IMR-90 (cell line): ENCODE measurements at regions not wholly inside any gene's neighbourhood (a gene's known extent, or its start where the extent isn't known, plus 50 kb on each side); places are given as distances from the start of the nearest gene placed in this dataset.

Experiments
- ATAC-seq: fragments of 200-7000 bp; cut with Tn5 transposase; 2 replicates; pipeline ENCODE4 v1.9.1; 2020; ENCODE audit warnings: low read depth, mild to moderate bottlenecking, moderate library complexity
- BruUV-seq: library from RNA; stranded (reverse); fragments of 400-500 nt; replicated peaks from 2 replicates; lab custom pipeline; 2021; lab: Mats Ljungman, UMichigan
- CTCF ChIA-PET: fragments of 300-600 bp; formaldehyde crosslinking; extraction: SDS; loops from one replicate; lab custom pipeline; 2021; ENCODE audit warnings: antibody characterized with exemption; lab: Yijun Ruan, JAX
- POLR2A ChIA-PET: fragments of 300-600 bp; sonication (Branson Sonifier 250); formaldehyde crosslinking; loops from one replicate; lab custom pipeline; 2022; ENCODE audit warnings: antibody characterized with exemption; ENCODE audit not compliant: unreplicated experiment; lab: Charles Lee
- DNase-seq: peaks from one replicate; pipeline ENCODE4 v3.0.0; 2013
- H2AFZ ChIP-seq: replicated peaks from 2 replicates; pipeline ENCODE3; 2013; ENCODE audit warnings: low read length, mild to moderate bottlenecking; ENCODE audit not compliant: poor library complexity
- H2AK5ac ChIP-seq: 2 replicates; pipeline ENCODE4 v1.6.1; 2013; ENCODE audit warnings: low read depth, low read length, inconsistent platforms
- H2AK9ac ChIP-seq: replicated peaks from 2 replicates; pipeline ENCODE3; 2013; ENCODE audit warnings: mild to moderate bottlenecking, low read depth, low read length, moderate library complexity; ENCODE audit not compliant: poor library complexity
- H2BK120ac ChIP-seq: 2 replicates; pipeline ENCODE4 v1.6.1; 2013; ENCODE audit warnings: low read depth, low read length, inconsistent platforms
- H2BK15ac ChIP-seq: 3 replicates; pipeline ENCODE4 v1.6.1; 2013; ENCODE audit warnings: low read depth, low read length, inconsistent platforms
- H2BK20ac ChIP-seq: 2 replicates; pipeline ENCODE4 v1.6.1; 2013; ENCODE audit warnings: low read depth, mild to moderate bottlenecking, inconsistent platforms, low read length, moderate library complexity
- H2BK5ac ChIP-seq: 2 replicates; pipeline ENCODE4 v1.6.1; 2013; ENCODE audit warnings: mild to moderate bottlenecking, low read depth, low read length, inconsistent platforms; ENCODE audit not compliant: poor library complexity, severe bottlenecking
- H3K14ac ChIP-seq: replicated peaks from 2 replicates; pipeline ENCODE4 v1.6.1; 2013; ENCODE audit warnings: low read depth, low read length, inconsistent platforms
- H3K18ac ChIP-seq: 2 replicates; pipeline ENCODE4 v1.6.1; 2013; ENCODE audit warnings: low read depth, low read length, control low read depth
- H3K23ac ChIP-seq: 2 replicates; pipeline ENCODE4 v1.6.1; 2013; ENCODE audit warnings: low read depth, low read length, inconsistent platforms
- H3K27ac ChIP-seq: 2 replicates; pipeline ENCODE4 v1.5.1; 2013; ENCODE audit warnings: mild to moderate bottlenecking, control low read depth, low read length; ENCODE audit not compliant: insufficient read depth
- H3K27me3 ChIP-seq: 2 replicates; pipeline ENCODE4 v1.6.1; 2013; ENCODE audit warnings: low read length; ENCODE audit not compliant: control insufficient read depth, insufficient read depth
- H3K36me3 ChIP-seq: 2 replicates; pipeline ENCODE4 v1.6.1; 2013; ENCODE audit warnings: low read length, mixed read lengths; ENCODE audit not compliant: control insufficient read depth, insufficient read depth
- H3K4ac ChIP-seq: 2 replicates; pipeline ENCODE4 v1.6.1; 2013; ENCODE audit warnings: low read depth, low read length, inconsistent platforms
- H3K4me1 ChIP-seq: 2 replicates; pipeline ENCODE4 v1.6.1; 2013; ENCODE audit warnings: low read length, mixed read lengths; ENCODE audit not compliant: control insufficient read depth, insufficient read depth
- H3K4me2 ChIP-seq: 2 replicates; pipeline ENCODE4 v1.6.1; 2013; ENCODE audit warnings: low read depth, mild to moderate bottlenecking, control low read depth, low read length, moderate library complexity
- H3K4me3 ChIP-seq: 2 replicates; pipeline ENCODE4 v1.5.1; 2013; ENCODE audit warnings: low read depth, mild to moderate bottlenecking, control low read depth, low read length, moderate library complexity; ENCODE audit not compliant: insufficient read depth
- H3K56ac ChIP-seq: 2 replicates; pipeline ENCODE4 v1.6.1; 2013; ENCODE audit warnings: low read length, inconsistent platforms; ENCODE audit not compliant: insufficient read depth; ENCODE audit errors: extremely low read depth
- H3K79me1 ChIP-seq, 2 experiments: 2 replicates each; pipeline ENCODE4 v1.6.1; 2013; ENCODE audit warnings: low read length in 2 of 2, inconsistent platforms in 1 of 2, low read depth in 1 of 2
- H3K9ac ChIP-seq: 2 replicates; pipeline ENCODE4 v1.6.1; 2013; ENCODE audit warnings: low read depth, low read length, control low read depth
- H3K9me1 ChIP-seq: 2 replicates; pipeline ENCODE4 v1.6.1; 2013; ENCODE audit warnings: low read length, inconsistent platforms; ENCODE audit not compliant: insufficient read depth
- H3K9me3 ChIP-seq: 2 replicates; pipeline ENCODE4 v1.6.1; 2013; ENCODE audit warnings: low read length; ENCODE audit not compliant: control insufficient read depth, insufficient read depth
- H4K20me1 ChIP-seq: 2 replicates; pipeline ENCODE4 v1.6.1; 2013; ENCODE audit warnings: low read length, inconsistent platforms; ENCODE audit not compliant: insufficient read depth
- H4K5ac ChIP-seq: 2 replicates; pipeline ENCODE4 v1.6.1; 2013; ENCODE audit warnings: mild to moderate bottlenecking, low read depth, low read length, control low read depth
- H4K8ac ChIP-seq, 2 experiments: 2 replicates each; pipeline ENCODE4 v1.6.1; 2013; ENCODE audit warnings: low read depth in 2 of 2, low read length in 2 of 2, control low read depth in 1 of 2, inconsistent platforms in 1 of 2
- H4K91ac ChIP-seq: 2 replicates; pipeline ENCODE4 v1.6.1; 2013; ENCODE audit warnings: low read depth, low read length, inconsistent platforms; ENCODE audit not compliant: insufficient read depth
- BHLHE40 ChIP-seq: fragments of 150-350 bp; IDR thresholded peaks from 2 replicates; pipeline ENCODE4 v1.6.1; 2016; ENCODE audit warnings: mild to moderate bottlenecking, low read depth, low read length
- CEBPB ChIP-seq: IDR thresholded peaks from 2 replicates; pipeline ENCODE4 v1.6.1; 2012; ENCODE audit warnings: low read depth, low read length, improper control_type of control experiment
- CHD1 ChIP-seq: IDR thresholded peaks from 2 replicates; pipeline ENCODE4 v1.6.1; 2012; ENCODE audit warnings: low read depth, low read length, improper control_type of control experiment
- FOS ChIP-seq: fragments of 150-350 bp; IDR thresholded peaks from 2 replicates; pipeline ENCODE4 v1.6.1; 2016; ENCODE audit warnings: low read depth, low read length
- MAFK ChIP-seq: IDR thresholded peaks from 2 replicates; pipeline ENCODE4 v1.6.1; 2012; ENCODE audit warnings: low read depth, low read length, improper control_type of control experiment
- MAZ ChIP-seq: IDR thresholded peaks from 2 replicates; pipeline ENCODE4 v1.6.1; 2012; ENCODE audit warnings: low read depth, mild to moderate bottlenecking, low read length, improper control_type of control experiment, moderate library complexity, borderline replicate concordance
- MXI1 ChIP-seq: IDR thresholded peaks from 2 replicates; pipeline ENCODE4 v1.6.1; 2012; ENCODE audit warnings: low read depth, mild to moderate bottlenecking, low read length, moderate library complexity, borderline replicate concordance
- NFE2L2 ChIP-seq: fragments of 150-350 bp; IDR thresholded peaks from 2 replicates; pipeline ENCODE4 v1.6.1; 2016; ENCODE audit warnings: low read depth, mild to moderate bottlenecking, low read length
- POLR2A ChIP-seq: IDR thresholded peaks from 2 replicates; pipeline ENCODE4 v1.6.1; 2012; ENCODE audit warnings: mild to moderate bottlenecking, low read depth, low read length
- RAD21 ChIP-seq: IDR thresholded peaks from 2 replicates; pipeline ENCODE4 v1.6.1; 2012; ENCODE audit warnings: low read length, improper control_type of control experiment
- RCOR1 ChIP-seq: IDR thresholded peaks from 2 replicates; pipeline ENCODE4 v1.6.1; 2012; ENCODE audit warnings: mild to moderate bottlenecking, low read length, improper control_type of control experiment; ENCODE audit not compliant: insufficient replicate concordance
- RFX5 ChIP-seq: IDR thresholded peaks from 2 replicates; pipeline ENCODE4 v1.8.0; 2012; ENCODE audit warnings: low read depth, mild to moderate bottlenecking, low read length, moderate library complexity
- SMC3 ChIP-seq: fragments of 150-350 bp; IDR thresholded peaks from 2 replicates; pipeline ENCODE4 v1.6.1; 2016; ENCODE audit warnings: low read depth, mild to moderate bottlenecking, antibody characterized with exemption, low read length, moderate library complexity
- WGBS, 2 experiments: methylation state at CpG; one replicate each; pipeline versions ENCODE4 v1.1.5 to v1.1.7; 2013; ENCODE audit warnings: missing lambda C conversion rate in 2 of 2; ENCODE audit not compliant: insufficient read length in 1 of 2; ENCODE audit errors: extremely low coverage in 2 of 2; 5-methylcytosine and 5-hydroxymethylcytosine counted together
- dilution Hi-C: fragments of 300-500 bp; cut with HindIII; formaldehyde crosslinking; loops from one replicate; pipeline ENCODE4 v1.14.3; 2018; ENCODE audit warnings: low sequenced_read_pairs; ENCODE audit not compliant: unreplicated experiment
- in situ Hi-C: fragments of 300-500 bp; cut with MboI; formaldehyde crosslinking; loops from 3 replicates; pipeline ENCODE4 v1.14.3; 2019; ENCODE audit warnings: low sequenced_read_pairs, inconsistent platforms, mixed read lengths
- intact Hi-C: fragments of 100-400 bp; cut with micrococcal nuclease; formaldehyde crosslinking; loops from 2 replicates; pipeline ENCODE4 v1.10.0; 2022
- TF ChIP-seq, protein P1 (sequence below): fragments of 150-350 bp; IDR thresholded peaks from 2 replicates; pipeline ENCODE4 v1.6.1; 2016; ENCODE audit warnings: low read depth, mild to moderate bottlenecking, low read length, moderate library complexity, borderline replicate concordance
- TF ChIP-seq, protein P2 (sequence below): conservative IDR thresholded peaks from 2 replicates; pipeline ENCODE4 v1.5.1; 2012; ENCODE audit warnings: mild to moderate bottlenecking, low read depth, low read length, improper control_type of control experiment
- TF ChIP-seq, protein P3 (sequence below): fragments of 150-350 bp; IDR thresholded peaks from 2 replicates; pipeline ENCODE4 v1.6.1; 2017; ENCODE audit warnings: mild to moderate bottlenecking, antibody characterized with exemption, low read length, low read depth

DNA sequence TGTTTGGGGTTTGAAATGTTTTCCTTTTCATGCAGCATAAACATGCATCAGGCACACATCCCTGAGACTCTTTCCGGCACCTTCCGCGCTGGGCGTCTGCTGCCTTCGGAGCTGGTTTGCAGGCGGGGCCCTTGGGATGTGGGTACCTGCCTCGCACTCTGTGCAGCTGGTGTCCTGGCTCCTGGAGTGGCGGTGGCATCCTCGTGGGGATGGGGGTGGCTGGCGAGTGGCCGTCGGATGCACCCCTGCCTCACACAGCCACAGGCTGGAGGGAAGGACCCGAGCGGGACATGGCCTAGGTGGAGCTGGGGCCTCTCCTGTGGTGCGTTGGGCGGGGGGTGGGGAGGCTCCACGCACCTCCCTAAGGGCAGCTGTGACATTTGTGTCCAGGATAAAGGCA, 68.5 kb upstream of the ADGRA1 start:
- no peak overlapping the region for H4K8ac ChIP-seq
- no peak overlapping the region for H3K4ac ChIP-seq
- TF ChIP-seq MXI1, result no peak
- no peak for TF ChIP-seq MAFK
- TF ChIP-seq POLR2A, result no peak
- TF ChIP-seq, protein P1, sequence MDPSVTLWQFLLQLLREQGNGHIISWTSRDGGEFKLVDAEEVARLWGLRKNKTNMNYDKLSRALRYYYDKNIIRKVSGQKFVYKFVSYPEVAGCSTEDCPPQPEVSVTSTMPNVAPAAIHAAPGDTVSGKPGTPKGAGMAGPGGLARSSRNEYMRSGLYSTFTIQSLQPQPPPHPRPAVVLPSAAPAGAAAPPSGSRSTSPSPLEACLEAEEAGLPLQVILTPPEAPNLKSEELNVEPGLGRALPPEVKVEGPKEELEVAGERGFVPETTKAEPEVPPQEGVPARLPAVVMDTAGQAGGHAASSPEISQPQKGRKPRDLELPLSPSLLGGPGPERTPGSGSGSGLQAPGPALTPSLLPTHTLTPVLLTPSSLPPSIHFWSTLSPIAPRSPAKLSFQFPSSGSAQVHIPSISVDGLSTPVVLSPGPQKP, result no peak
- TF ChIP-seq RFX5, result no peak
- no peak for TF ChIP-seq SMC3
- no peak for TF ChIP-seq FOS
- no peak for TF ChIP-seq RAD21
- no peak for TF ChIP-seq BHLHE40
- no peak for TF ChIP-seq RCOR1
- TF ChIP-seq, protein P2, sequence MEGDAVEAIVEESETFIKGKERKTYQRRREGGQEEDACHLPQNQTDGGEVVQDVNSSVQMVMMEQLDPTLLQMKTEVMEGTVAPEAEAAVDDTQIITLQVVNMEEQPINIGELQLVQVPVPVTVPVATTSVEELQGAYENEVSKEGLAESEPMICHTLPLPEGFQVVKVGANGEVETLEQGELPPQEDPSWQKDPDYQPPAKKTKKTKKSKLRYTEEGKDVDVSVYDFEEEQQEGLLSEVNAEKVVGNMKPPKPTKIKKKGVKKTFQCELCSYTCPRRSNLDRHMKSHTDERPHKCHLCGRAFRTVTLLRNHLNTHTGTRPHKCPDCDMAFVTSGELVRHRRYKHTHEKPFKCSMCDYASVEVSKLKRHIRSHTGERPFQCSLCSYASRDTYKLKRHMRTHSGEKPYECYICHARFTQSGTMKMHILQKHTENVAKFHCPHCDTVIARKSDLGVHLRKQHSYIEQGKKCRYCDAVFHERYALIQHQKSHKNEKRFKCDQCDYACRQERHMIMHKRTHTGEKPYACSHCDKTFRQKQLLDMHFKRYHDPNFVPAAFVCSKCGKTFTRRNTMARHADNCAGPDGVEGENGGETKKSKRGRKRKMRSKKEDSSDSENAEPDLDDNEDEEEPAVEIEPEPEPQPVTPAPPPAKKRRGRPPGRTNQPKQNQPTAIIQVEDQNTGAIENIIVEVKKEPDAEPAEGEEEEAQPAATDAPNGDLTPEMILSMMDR, result no peak
- no peak for TF ChIP-seq MAZ
- TF ChIP-seq CHD1, result no peak
- TF ChIP-seq CEBPB, result no peak
- TF ChIP-seq, protein P3, sequence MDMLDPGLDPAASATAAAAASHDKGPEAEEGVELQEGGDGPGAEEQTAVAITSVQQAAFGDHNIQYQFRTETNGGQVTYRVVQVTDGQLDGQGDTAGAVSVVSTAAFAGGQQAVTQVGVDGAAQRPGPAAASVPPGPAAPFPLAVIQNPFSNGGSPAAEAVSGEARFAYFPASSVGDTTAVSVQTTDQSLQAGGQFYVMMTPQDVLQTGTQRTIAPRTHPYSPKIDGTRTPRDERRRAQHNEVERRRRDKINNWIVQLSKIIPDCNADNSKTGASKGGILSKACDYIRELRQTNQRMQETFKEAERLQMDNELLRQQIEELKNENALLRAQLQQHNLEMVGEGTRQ, result no peak
- no peak for TF ChIP-seq NFE2L2
- H3K4me1 ChIP-seq, result no peaks in the 10 kb centered on the region
- no peak overlapping the region for H3K56ac ChIP-seq
- H3K4me3 ChIP-seq, result no peak overlapping the region
- H2BK120ac ChIP-seq, result no peak overlapping the region
- no peak overlapping the region for H3K14ac ChIP-seq
- no peak overlapping the region for H2AFZ ChIP-seq
- no peak overlapping the region for H3K18ac ChIP-seq
- H2AK9ac ChIP-seq, result no peak overlapping the region
- no peak overlapping the region for H2BK5ac ChIP-seq
- peaks cover 18% of the 10 kb centered on the region; the same call in 1 of the 2 replicates for H3K9me3 ChIP-seq
- intact Hi-C loops, result no loop called here
- H3K27ac ChIP-seq, result no peak overlapping the region
- no peaks in the 10 kb centered on the region for H4K20me1 ChIP-seq
- no peak overlapping the region for H3K9ac ChIP-seq
- H2BK15ac ChIP-seq, result no peak overlapping the region
- no peaks in the 10 kb centered on the region for H3K79me1 ChIP-seq
- peaks cover 2% of the 10 kb centered on the region; the same call in 1 of the 2 replicates for H3K27me3 ChIP-seq
- no peak overlapping the region for H2AK5ac ChIP-seq
- BruUV-seq, result no TSS peak
- 47% methylated on average over 3 of the region's 17 CpGs; no CpG with 5 or more reads in 1 of the 2 experiments for WGBS, 2 experiments
- no peak for DNase-seq
- no peak overlapping the region for H3K4me2 ChIP-seq
- in situ Hi-C loops, result no loop called here
- H4K5ac ChIP-seq, result no peak overlapping the region
- dilution Hi-C loops, result no loop called here
- H3K36me3 ChIP-seq, result no peaks in the 10 kb centered on the region
- no peak for ATAC-seq
- no peaks in the 10 kb centered on the region for H3K9me1 ChIP-seq
- H2BK20ac ChIP-seq, result no peak overlapping the region
- H3K23ac ChIP-seq, result no peak overlapping the region
- POLR2A ChIA-PET, result no interaction called here
- CTCF ChIA-PET, result no interaction called here
- no peak overlapping the region for H4K91ac ChIP-seq
